Stomach (tissue), 8 donors: ENCODE measurements at regions not wholly inside any gene's neighbourhood (a gene's known extent, or its start where the extent isn't known, plus 50 kb on each side); places are given as distances from the start of the nearest gene placed in this dataset.

Source experiments
- DNase-seq, 2 donors: peaks; one replicate each; pipeline versions ENCODE4 v3.0.0 to v3.0.0-alpha.2; 2013 to 2019
- H3K27ac ChIP-seq, 5 donors: fragments of 200-600 bp in 4 of 5; sonication (generic) in 4 of 5; one replicate each; pipeline ENCODE4 v1.5.1; 2013 to 2019; ENCODE audit warnings: mild to moderate bottlenecking in 1 of 5, moderate library complexity in 1 of 5
- H3K27me3 ChIP-seq, 3 donors: fragments of 200-600 bp; sonication (generic); one replicate each; pipeline ENCODE4 v1.5.1; 2017 to 2019; ENCODE audit warnings: mixed run types in 1 of 3
- H3K36me3 ChIP-seq, 4 donors: fragments of 200-600 bp; sonication (generic); 1 replicate in 3 of 4; 2 replicates in 1 of 4; pipeline ENCODE4 v1.5.1; 2016 to 2019
- H3K4me1 ChIP-seq, 4 donors: fragments of 200-600 bp; sonication (generic); one replicate each; pipeline ENCODE4 v1.5.1; 2016 to 2019
- H3K4me3 ChIP-seq, 4 donors: fragments of 200-600 bp; sonication (generic) in 3 of 4; one replicate each; pipeline ENCODE4 v1.5.1; 2016 to 2019; ENCODE audit warnings: mild to moderate bottlenecking in 1 of 4
- H3K9me3 ChIP-seq, 4 donors: fragments of 200-600 bp; sonication (generic); one replicate each; pipeline ENCODE4 v1.5.1; 2016 to 2019
- EP300 ChIP-seq: sonication (generic); formaldehyde crosslinking; IDR thresholded peaks from one replicate; pipeline ENCODE4 v1.6.1; 2017; ENCODE audit warnings: antibody characterized with exemption
- POLR2A ChIP-seq, 4 donors: fragments of 450-650 bp; IDR thresholded peaks; one replicate each; pipeline ENCODE4 v1.6.1; 2016; ENCODE audit warnings: antibody characterized with exemption in 4 of 4, control low read depth in 2 of 4, mild to moderate bottlenecking in 1 of 4, moderate library complexity in 1 of 4
- POLR2AphosphoS5 ChIP-seq, 3 donors: sonication (generic); formaldehyde crosslinking; IDR thresholded peaks; one replicate each; pipeline ENCODE4 v1.6.1; 2016; ENCODE audit warnings: antibody characterized with exemption in 3 of 3
- WGBS, 5 donors: extraction: QIAGEN DNeasy Blood & Tissue Kit in 3 of 5; methylation state at CpG; one replicate each; pipeline versions ENCODE4 v1.1.5 to v1.1.7; 2013 to 2018; 5-methylcytosine and 5-hydroxymethylcytosine counted together
- intact Hi-C: fragments of 100-400 bp; cut with DNase I; formaldehyde crosslinking; loops from one replicate; pipeline ENCODE4 v1.15.1; 2023; ENCODE audit warnings: low total_unique reads
- TF ChIP-seq, protein P1 (sequence below), 7 experiments: fragments of 450-650 bp in 4 of 7; fragments of 200-600 bp in 3 of 7; sonication (generic) in 3 of 7; IDR thresholded peaks; one replicate each; pipeline ENCODE4 v1.5.1; 2016 to 2019; ENCODE audit warnings: antibody characterized with exemption in 7 of 7, control low read depth in 2 of 7, mild to moderate bottlenecking in 1 of 7
- donor health status: healthy with polysubstance abuse.
- donor health status: Bipolar disorder and iron deficiency.
- donor health status: healthy.

DNA sequence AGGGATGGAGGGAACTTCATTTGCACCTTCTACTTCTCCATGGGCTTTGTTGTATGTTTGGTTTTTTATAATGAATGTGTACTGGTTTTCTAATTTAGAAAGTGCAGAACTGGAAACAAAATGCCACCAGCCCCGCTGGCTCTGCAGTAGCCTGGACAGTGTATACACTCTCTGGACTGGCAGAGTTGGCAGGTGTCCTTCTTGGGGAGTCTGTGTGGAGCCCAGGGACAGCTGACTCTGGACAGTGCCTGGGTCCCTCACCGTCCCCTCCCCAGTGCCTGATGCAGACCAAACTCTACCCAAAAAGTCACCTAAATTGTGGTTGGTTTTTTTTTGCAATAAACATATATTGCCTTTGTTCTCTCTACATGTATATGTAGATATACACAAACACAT lies 91.0 kb downstream of the SLC2A10 start:
- H3K36me3 ChIP-seq, result no peaks in the 10 kb centered on the region
- no peaks in the 10 kb centered on the region for H3K9me3 ChIP-seq
- H3K27ac ChIP-seq, result no peak overlapping the region
- peaks cover 0 to 27% (median 0%) of the 10 kb centered on the region in 3 donors for H3K27me3 ChIP-seq
- H3K4me1 ChIP-seq, result no peaks in the 10 kb centered on the region
- H3K4me3 ChIP-seq, result no peak overlapping the region
- 81 to 94% (median 85%) methylated on average over 2 of the region's 2 CpGs for WGBS, 5 donors
- intact Hi-C loops, result no loop called here
- TF ChIP-seq EP300 (no peak), POLR2A (IDR thresholded peaks at IDR 0.05) (no peak), POLR2AphosphoS5 (IDR thresholded peaks at IDR 0.05) (no peak)
- TF ChIP-seq, protein P1, sequence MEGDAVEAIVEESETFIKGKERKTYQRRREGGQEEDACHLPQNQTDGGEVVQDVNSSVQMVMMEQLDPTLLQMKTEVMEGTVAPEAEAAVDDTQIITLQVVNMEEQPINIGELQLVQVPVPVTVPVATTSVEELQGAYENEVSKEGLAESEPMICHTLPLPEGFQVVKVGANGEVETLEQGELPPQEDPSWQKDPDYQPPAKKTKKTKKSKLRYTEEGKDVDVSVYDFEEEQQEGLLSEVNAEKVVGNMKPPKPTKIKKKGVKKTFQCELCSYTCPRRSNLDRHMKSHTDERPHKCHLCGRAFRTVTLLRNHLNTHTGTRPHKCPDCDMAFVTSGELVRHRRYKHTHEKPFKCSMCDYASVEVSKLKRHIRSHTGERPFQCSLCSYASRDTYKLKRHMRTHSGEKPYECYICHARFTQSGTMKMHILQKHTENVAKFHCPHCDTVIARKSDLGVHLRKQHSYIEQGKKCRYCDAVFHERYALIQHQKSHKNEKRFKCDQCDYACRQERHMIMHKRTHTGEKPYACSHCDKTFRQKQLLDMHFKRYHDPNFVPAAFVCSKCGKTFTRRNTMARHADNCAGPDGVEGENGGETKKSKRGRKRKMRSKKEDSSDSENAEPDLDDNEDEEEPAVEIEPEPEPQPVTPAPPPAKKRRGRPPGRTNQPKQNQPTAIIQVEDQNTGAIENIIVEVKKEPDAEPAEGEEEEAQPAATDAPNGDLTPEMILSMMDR (IDR thresholded peaks at IDR 0.05), result no peak
- DNase-seq, result no peak

DNA sequence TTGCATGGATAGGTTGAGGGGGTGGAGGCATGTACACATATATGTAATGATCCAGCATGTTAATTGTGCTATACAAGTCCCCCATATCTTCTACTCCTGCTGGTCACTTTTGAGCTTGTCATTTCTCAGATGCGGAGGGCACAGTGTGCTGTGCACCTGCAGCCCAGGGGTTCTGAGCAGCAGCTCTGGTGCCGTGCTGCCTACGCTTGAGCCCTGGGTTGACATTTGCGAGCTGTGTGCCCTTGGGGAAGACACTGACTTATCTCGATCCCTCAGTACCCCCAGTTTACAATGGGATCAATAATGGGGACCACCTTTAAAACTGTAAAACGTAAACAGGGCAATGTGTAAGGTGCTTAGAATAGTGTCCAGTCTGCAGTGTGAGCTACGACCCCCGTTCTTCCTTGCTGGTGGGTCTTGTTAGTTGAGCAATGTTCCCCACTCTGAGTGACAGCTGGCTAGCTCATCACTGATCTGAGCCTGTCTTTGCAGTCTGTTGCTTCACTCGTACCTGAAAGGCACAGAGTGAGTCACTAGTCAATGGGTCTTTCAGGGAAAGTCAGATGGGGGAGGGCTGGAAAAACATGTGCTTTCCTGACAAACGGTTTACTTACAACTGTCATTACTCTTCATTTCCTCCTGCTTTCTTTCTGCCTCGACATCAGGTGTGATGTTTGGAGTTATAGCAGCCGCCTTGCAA lies 91.7 kb downstream of the SLC2A10 start:
- TF ChIP-seq, protein P1 (IDR thresholded peaks at IDR 0.05), result no peak
- TF ChIP-seq EP300, result no peak
- TF ChIP-seq POLR2A (IDR thresholded peaks at IDR 0.05), result no peak
- TF ChIP-seq POLR2AphosphoS5 (IDR thresholded peaks at IDR 0.05), result no peak
- Histone ChIP-seq H3K27ac (no peak overlapping the region), H3K4me1 (no peaks in the 10 kb centered on the region), H3K4me3 (no peak overlapping the region), H3K9me3 (no peaks in the 10 kb centered on the region), H3K36me3 (no peaks in the 10 kb centered on the region), H3K27me3 (peaks cover 0 to 27% (median 0%) of the 10 kb centered on the region in 3 donors)
- WGBS, 5 donors, result 76 to 89% (median 78%) methylated on average over 12 of the region's 12 CpGs
- intact Hi-C loops, result no loop called here
- no peak for DNase-seq

DNA sequence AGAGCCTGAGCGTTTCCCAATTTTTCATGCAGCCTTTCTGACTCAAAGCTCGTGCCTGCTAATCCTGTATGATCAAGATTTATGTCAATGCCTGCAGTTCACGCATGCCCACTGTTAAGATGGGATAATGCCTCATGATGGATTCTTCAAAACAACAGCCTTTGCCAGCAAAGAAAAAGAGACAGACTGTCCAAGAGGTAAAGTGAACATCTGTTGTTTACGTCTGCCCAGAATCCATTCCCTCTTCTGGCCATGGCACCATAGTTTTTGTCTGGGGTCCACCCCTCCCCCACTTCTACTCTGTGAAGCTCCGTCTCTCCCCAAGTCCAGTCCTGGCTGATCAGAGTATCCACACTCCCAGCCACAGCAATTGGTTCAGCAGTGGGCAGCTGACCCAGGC lies 91.9 kb upstream of the EYA2 start:
- no peaks in the 10 kb centered on the region for H3K4me1 ChIP-seq
- no peaks in the 10 kb centered on the region for H3K9me3 ChIP-seq
- H3K36me3 ChIP-seq, result no peaks in the 10 kb centered on the region
- H3K27me3 ChIP-seq, result peaks cover 0 to 27% (median 0%) of the 10 kb centered on the region in 3 donors
- H3K27ac ChIP-seq, result no peak overlapping the region
- 55 to 75% (median 69%) methylated on average over 5 of the region's 5 CpGs for WGBS, 5 donors
- TF ChIP-seq, protein P1 (IDR thresholded peaks at IDR 0.05), result no peak
- TF ChIP-seq POLR2AphosphoS5 (IDR thresholded peaks at IDR 0.05), result no peak
- TF ChIP-seq EP300, result no peak
- no peak overlapping the region for H3K4me3 ChIP-seq
- DNase-seq, result no peak
- intact Hi-C loops, result no loop called here

DNA sequence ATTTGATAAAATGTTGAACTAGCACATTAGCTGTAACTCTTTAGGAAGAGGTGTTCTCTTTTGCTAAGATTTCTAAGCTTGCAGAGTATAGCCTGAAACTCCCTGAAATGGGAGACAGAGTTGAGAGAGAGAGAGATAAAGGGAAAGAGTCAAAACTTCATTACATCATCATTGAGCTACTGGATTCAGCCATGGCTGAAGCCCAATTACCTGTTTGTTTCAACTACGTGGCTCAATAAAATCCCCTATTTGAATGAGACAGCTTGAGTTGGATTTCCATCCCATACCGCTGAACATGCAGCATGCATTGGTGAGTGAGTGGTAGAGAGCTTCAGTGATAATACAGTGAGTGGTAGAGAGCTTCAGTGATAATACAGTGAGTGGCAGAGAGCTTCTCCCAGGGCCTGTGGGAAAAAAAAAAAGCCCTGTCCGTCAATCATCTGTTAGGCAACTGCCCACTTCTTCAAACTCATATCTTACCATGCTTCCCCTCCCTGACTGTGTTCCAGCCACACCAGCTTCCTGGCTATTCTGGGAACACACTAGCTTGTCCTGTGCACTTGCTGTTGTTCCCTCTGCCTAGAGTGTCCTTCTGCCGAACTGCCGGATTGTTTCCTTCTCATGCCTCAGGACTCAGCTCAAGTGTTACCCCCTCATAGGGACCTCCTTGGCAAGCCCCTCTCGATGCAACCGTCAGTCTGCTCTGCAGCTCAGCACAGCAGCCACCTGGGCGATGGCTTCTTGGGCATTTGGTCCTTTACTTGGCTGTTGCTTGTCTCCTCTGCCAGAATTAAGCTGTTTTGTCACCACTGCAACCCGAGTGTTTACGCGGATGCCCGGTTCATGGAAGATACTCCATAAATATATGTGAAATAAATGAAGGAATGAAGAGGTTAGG lies 91.3 kb upstream of the EYA2 start:
- WGBS, 5 donors, result 73 to 88% (median 84%) methylated on average over 12 of the region's 12 CpGs
- H3K9me3 ChIP-seq, result no peaks in the 10 kb centered on the region
- H3K36me3 ChIP-seq, result no peaks in the 10 kb centered on the region
- H3K27ac ChIP-seq, result no peak overlapping the region
- H3K4me3 ChIP-seq, result no peak overlapping the region
- intact Hi-C loops, result no loop called here
- H3K4me1 ChIP-seq, result no peaks in the 10 kb centered on the region
- no peak for DNase-seq
- H3K27me3 ChIP-seq, result peaks cover 0 to 27% (median 0%) of the 10 kb centered on the region in 3 donors
- TF ChIP-seq POLR2AphosphoS5 (IDR thresholded peaks at IDR 0.05) (no peak), EP300 (no peak), POLR2A (IDR thresholded peaks at IDR 0.05) (no peak)
- TF ChIP-seq, protein P1 (IDR thresholded peaks at IDR 0.05), result no peak
